GM10248 (cell line): ENCODE measurements at regions not wholly inside any gene's neighbourhood (a gene's known extent, or its start where the extent isn't known, plus 50 kb on each side); places are given as distances from the start of the nearest gene placed in this dataset.
A peak's percentile ranks its signal among the peaks of the same experiment; 100 is the strongest.

ENCODE experiments used
- CTCF ChIA-PET: fragments of 300-600 bp; sonication (Branson Sonifier 250); formaldehyde crosslinking; extraction: SDS; loops from one replicate; lab custom pipeline; 2021; ENCODE audit warnings: antibody characterized with exemption; lab: Yijun Ruan, JAX
- POLR2A ChIA-PET: fragments of 350-650 bp; sonication (Branson Sonifier 250); formaldehyde crosslinking; extraction: SDS; loops from one replicate; lab custom pipeline; 2020; ENCODE audit warnings: antibody characterized with exemption; lab: Yijun Ruan, JAX
- DNase-seq: peaks from one replicate; pipeline ENCODE4 v3.0.0; 2012; ENCODE audit errors: extremely low spot score
- CTCF ChIP-seq: IDR thresholded peaks from 2 replicates; pipeline ENCODE4 v1.5.1; 2012; ENCODE audit warnings: mild to moderate bottlenecking, low read depth; ENCODE audit errors: extremely low read depth, missing control alignments, control extremely low read depth

GRCh38 chr21:36540700-36541099 is 60.8 kb upstream of the CLDN14 start:
- TF ChIP-seq CTCF = no peak
- CTCF ChIA-PET = no interaction called here
- no peak for DNase-seq
- POLR2A ChIA-PET = no interaction called here

GRCh38 chr21:36541721-36542139 is 61.8 kb upstream of the CLDN14 start:
- no peak for TF ChIP-seq CTCF
- ChIA-PET POLR2A (no interaction called here), CTCF (interaction anchor here (0.8 to 1.9 kb wide), 4 partner anchors 23 to 36 kb away, joined by 3 to 10 read pairs (median 4); no protein-coding TSS in a partner anchor)
- no peak for DNase-seq

- TF ChIP-seq CTCF = peak; percentile 59
- DNase-seq = peak; percentile 81
- ChIA-PET CTCF (interaction anchor here (0.8 to 1.9 kb wide), 4 partner anchors 22 to 37 kb away, joined by 3 to 10 read pairs (median 4); no protein-coding TSS in a partner anchor), POLR2A (no interaction called here)
These were observed 62.6 kb upstream of the CLDN14 start for GRCh38 chr21:36542312-36543101.

- ChIA-PET POLR2A (interaction anchor here (0.8 kb wide), 1 partner anchor 31 kb away, joined by 3 read pairs; no protein-coding TSS in a partner anchor), CTCF (interaction anchor here (0.9 to 1.6 kb wide), 5 partner anchors 10 to 66 kb away, joined by 3 to 10 read pairs (median 3); no protein-coding TSS in a partner anchor)
- DNase-seq = no peak
- TF ChIP-seq CTCF = no peak
These were observed 64.0 kb upstream of the CLDN14 start for GRCh38 chr21:36543924-36544323.

- CTCF ChIA-PET = interaction anchor here (0.9 to 1.6 kb wide), 5 partner anchors 9 to 66 kb away, joined by 3 to 10 read pairs (median 3); no protein-coding TSS in a partner anchor
These were observed 64.6 kb upstream of the CLDN14 start for GRCh38 chr21:36544545-36544944.

More at GRCh38 chr21:36544545-36544944, 64.6 kb upstream of the CLDN14 start:
- POLR2A ChIA-PET = interaction anchor here (0.8 kb wide), 1 partner anchor 32 kb away, joined by 3 read pairs; no protein-coding TSS in a partner anchor
- TF ChIP-seq CTCF = no peak
- DNase-seq = no peak
